Retinal pigment epithelial cell (primary cell): ENCODE measurements at regions not wholly inside any gene's neighbourhood (a gene's known extent, or its start where the extent isn't known, plus 50 kb on each side); places are given as distances from the start of the nearest gene placed in this dataset.
A peak's percentile ranks its signal among the peaks of the same experiment; 100 is the strongest.

Experiments
- DNase-seq: peaks from one replicate; pipeline ENCODE4 v3.0.0-alpha.2; 2010; ENCODE audit warnings: low read depth
- H3K4me3 ChIP-seq: 2 replicates; pipeline ENCODE4 v1.5.1; 2011; ENCODE audit warnings: mild to moderate bottlenecking, low read length, control low read depth, moderate library complexity
- TF ChIP-seq, protein P1 (sequence below): conservative IDR thresholded peaks from 2 replicates; pipeline ENCODE4 v1.5.1; 2011; ENCODE audit warnings: low read depth, low read length, control low read depth, inconsistent platforms

- H3K4me3 ChIP-seq = no peak overlapping the region
- no peak for DNase-seq
- TF ChIP-seq, protein P1, sequence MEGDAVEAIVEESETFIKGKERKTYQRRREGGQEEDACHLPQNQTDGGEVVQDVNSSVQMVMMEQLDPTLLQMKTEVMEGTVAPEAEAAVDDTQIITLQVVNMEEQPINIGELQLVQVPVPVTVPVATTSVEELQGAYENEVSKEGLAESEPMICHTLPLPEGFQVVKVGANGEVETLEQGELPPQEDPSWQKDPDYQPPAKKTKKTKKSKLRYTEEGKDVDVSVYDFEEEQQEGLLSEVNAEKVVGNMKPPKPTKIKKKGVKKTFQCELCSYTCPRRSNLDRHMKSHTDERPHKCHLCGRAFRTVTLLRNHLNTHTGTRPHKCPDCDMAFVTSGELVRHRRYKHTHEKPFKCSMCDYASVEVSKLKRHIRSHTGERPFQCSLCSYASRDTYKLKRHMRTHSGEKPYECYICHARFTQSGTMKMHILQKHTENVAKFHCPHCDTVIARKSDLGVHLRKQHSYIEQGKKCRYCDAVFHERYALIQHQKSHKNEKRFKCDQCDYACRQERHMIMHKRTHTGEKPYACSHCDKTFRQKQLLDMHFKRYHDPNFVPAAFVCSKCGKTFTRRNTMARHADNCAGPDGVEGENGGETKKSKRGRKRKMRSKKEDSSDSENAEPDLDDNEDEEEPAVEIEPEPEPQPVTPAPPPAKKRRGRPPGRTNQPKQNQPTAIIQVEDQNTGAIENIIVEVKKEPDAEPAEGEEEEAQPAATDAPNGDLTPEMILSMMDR = peak; percentile 97
Observed at GRCh38 chr1:98051065-98051675, 130.3 kb upstream of the DPYD start.

- DNase-seq = no peak
- peak overlapping the region; percentile 63 for H3K4me3 ChIP-seq
- TF ChIP-seq, protein P1 = no peak
Observed at GRCh38 chr1:98049370-98050135, 128.7 kb upstream of the DPYD start.

- peak overlapping the region; percentile 63 for H3K4me3 ChIP-seq
- no peak for DNase-seq
- TF ChIP-seq, protein P1 = no peak
Observed at GRCh38 chr1:98048751-98049325, 128.0 kb upstream of the DPYD start.

DNA sequence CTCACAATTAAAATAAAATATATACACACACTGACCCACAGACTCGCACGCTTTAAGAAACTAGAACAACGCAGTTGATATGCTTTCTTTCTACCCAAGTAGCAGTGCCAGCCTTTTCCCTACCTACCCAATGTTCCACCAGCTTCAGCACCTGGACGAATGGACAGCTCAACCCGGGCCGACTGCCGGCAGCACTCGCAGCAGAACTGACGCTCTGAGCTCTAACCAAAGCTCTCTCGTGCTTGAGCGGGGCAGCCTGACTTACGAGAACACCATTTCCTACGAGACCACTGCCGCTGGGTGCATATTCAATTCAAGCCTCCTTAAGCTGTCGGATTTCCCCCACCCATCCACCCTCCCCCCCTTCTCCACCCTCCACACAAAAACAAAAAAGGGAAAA is 127.4 kb upstream of the DPYD start:
- DNase-seq = peak; percentile 84
- peak overlapping the region; percentile 63 for H3K4me3 ChIP-seq
- TF ChIP-seq, protein P1 = no peak

GRCh38 chr1:98047171-98047570 is 126.3 kb upstream of the DPYD start:
- no peak for DNase-seq
- H3K4me3 ChIP-seq = no peak overlapping the region
- TF ChIP-seq, protein P1 = no peak

- no peak for DNase-seq
- H3K4me3 ChIP-seq = peak overlapping the region; percentile 83
- TF ChIP-seq, protein P1 = no peak
Observed at GRCh38 chr1:98045767-98046641, 125.2 kb upstream of the DPYD start.
